A549 (cell line): ENCODE measurements at regions not wholly inside any gene's neighbourhood (a gene's known extent, or its start where the extent isn't known, plus 50 kb on each side); places are given as distances from the start of the nearest gene placed in this dataset.

Source experiments
- ATAC-seq, 2 experiments: fragments of 200-7000 bp in 1 of 2; fragments of >200 bp in 1 of 2; cut with Nextera tagmentation in 1 of 2; cut with Tn5 transposase in 1 of 2; 3 replicates each; pipeline versions ENCODE4 v1.8.0 to v1.9.1; 2018 to 2020; ENCODE audit warnings: mild to moderate bottlenecking in 1 of 2, moderate library complexity in 1 of 2
- CTCF ChIA-PET: fragments of 300-600 bp; sonication (Branson Sonifier 250); formaldehyde crosslinking; extraction: SDS; loops from one replicate; lab custom pipeline; 2021; ENCODE audit warnings: antibody characterized with exemption, inconsistent platforms; lab: Yijun Ruan, JAX
- POLR2A ChIA-PET: fragments of 350-600 bp; formaldehyde crosslinking; extraction: SDS; loops from one replicate; lab custom pipeline; 2021; ENCODE audit warnings: antibody characterized with exemption, inconsistent platforms; lab: Yijun Ruan, JAX
- DNase-seq, 2 experiments: peaks; one replicate each; pipeline versions ENCODE4 v3.0.0 to v3.0.0-alpha.2; 2011 to 2016; ENCODE audit warnings: low read depth in 1 of 2, low spot score in 1 of 2
- FAIRE-seq: peaks from 2 replicates; lab custom pipeline; 2011; peaks lifted over from hg19 to GRCh38; lab: Jason Lieb, UNC
- H3K27ac ChIP-seq, 2 experiments: fragments of >200 bp; sonication (Bioruptor Twin); formaldehyde crosslinking; 3 replicates each; pipeline ENCODE4 v1.5.1; 2016 to 2017
- H3K4me1 ChIP-seq: fragments of >200 bp; sonication (Bioruptor Twin); formaldehyde crosslinking; 3 replicates; pipeline ENCODE4 v1.6.1; 2016
- H3K4me2 ChIP-seq: fragments of >200 bp; sonication (Bioruptor Twin); formaldehyde crosslinking; 3 replicates; pipeline ENCODE4 v1.6.1; 2016
- H3K4me3 ChIP-seq: fragments of >200 bp; sonication (Bioruptor Twin); formaldehyde crosslinking; 3 replicates; pipeline ENCODE4 v1.5.1; 2016
- H3K9me3 ChIP-seq: fragments of >200 bp; sonication (Bioruptor Twin); formaldehyde crosslinking; 3 replicates; pipeline ENCODE4 v1.6.1; 2016
- CEBPB ChIP-seq, 2 experiments: fragments of >200 bp in 1 of 2; sonication (Bioruptor Twin) in 1 of 2; formaldehyde crosslinking in 1 of 2; IDR thresholded peaks; 2 replicates each; pipeline ENCODE4 v1.6.1; 2012 to 2016
- CHD2 ChIP-seq: fragments of 150-350 bp; IDR thresholded peaks from 2 replicates; pipeline ENCODE4 v1.6.1; 2014; ENCODE audit warnings: low read length; ENCODE audit not compliant: partially characterized antibody
- CHD4 ChIP-seq: fragments of 200-600 bp; sonication (generic); IDR thresholded peaks from 2 replicates; pipeline ENCODE4 v1.6.1; 2016; ENCODE audit warnings: antibody characterized with exemption, mild to moderate bottlenecking, borderline replicate concordance
- EHF ChIP-seq: fragments of 250-450 bp; sonication (Bioruptor Pico); IDR thresholded peaks from 2 replicates; pipeline ENCODE4 v1.5.0; 2020; ENCODE audit warnings: mild to moderate bottlenecking
- EP300 ChIP-seq, 2 experiments: fragments of >200 bp; sonication (Bioruptor Twin); formaldehyde crosslinking; IDR thresholded peaks; 2 replicates in 1 of 2; 3 replicates in 1 of 2; pipeline ENCODE4 v1.6.1; 2016 to 2017
- ESRRA ChIP-seq: fragments of 150-350 bp; IDR thresholded peaks from 2 replicates; pipeline ENCODE4 v1.6.1; 2014; ENCODE audit warnings: mild to moderate bottlenecking, low read length, borderline replicate concordance
- FOXS1 ChIP-seq: fragments of 250-450 bp; sonication (Bioruptor Pico); IDR thresholded peaks from 2 replicates; pipeline ENCODE4 v1.5.0; 2020; ENCODE audit warnings: mild to moderate bottlenecking, moderate library complexity
- HEYL ChIP-seq: fragments of 250-450 bp; sonication (Bioruptor Pico); IDR thresholded peaks from 2 replicates; pipeline ENCODE4 v1.8.0; 2021; ENCODE audit warnings: mild to moderate bottlenecking, moderate library complexity
- HOXA7 ChIP-seq: fragments of 250-450 bp; sonication (Bioruptor Pico); IDR thresholded peaks from 2 replicates; pipeline ENCODE4 v1.5.0; 2020; ENCODE audit warnings: mild to moderate bottlenecking, moderate library complexity
- JUNB ChIP-seq: fragments of >200 bp; sonication (Bioruptor Twin); formaldehyde crosslinking; IDR thresholded peaks from 2 replicates; pipeline ENCODE4 v1.6.1; 2016
- KDM1A ChIP-seq: fragments of 200-600 bp; sonication (generic); IDR thresholded peaks from 2 replicates; pipeline ENCODE4 v1.6.1; 2016; ENCODE audit warnings: low read depth, mild to moderate bottlenecking
- KDM5A ChIP-seq: fragments of 200-600 bp; sonication (generic); IDR thresholded peaks from 2 replicates; pipeline ENCODE4 v1.6.1; 2016; ENCODE audit warnings: antibody characterized with exemption, mild to moderate bottlenecking
- MAZ ChIP-seq: fragments of 150-350 bp; IDR thresholded peaks from 2 replicates; pipeline ENCODE4 v1.6.1; 2014; ENCODE audit warnings: antibody characterized with exemption, low read depth, low read length, borderline replicate concordance
- RAD21 ChIP-seq, 2 experiments: fragments of >200 bp in 1 of 2; sonication (Bioruptor Twin) in 1 of 2; formaldehyde crosslinking in 1 of 2; IDR thresholded peaks in 1 of 2; conservative IDR thresholded peaks in 1 of 2; 2 replicates in 1 of 2; 3 replicates in 1 of 2; pipeline ENCODE4 v1.6.1; 2012 to 2018; ENCODE audit warnings: inconsistent platforms in 1 of 2
- RARB ChIP-seq: fragments of 250-450 bp; sonication (Bioruptor Pico); IDR thresholded peaks from 2 replicates; pipeline ENCODE4 v1.8.0; 2021; ENCODE audit warnings: mild to moderate bottlenecking, moderate library complexity
- RFX5 ChIP-seq: fragments of 450-650 bp; IDR thresholded peaks from 2 replicates; pipeline ENCODE4 v1.7.1; 2014; ENCODE audit warnings: antibody characterized with exemption, mild to moderate bottlenecking, moderate library complexity
- RNF2 ChIP-seq: fragments of 200-600 bp; sonication (generic); IDR thresholded peaks from 2 replicates; pipeline ENCODE4 v1.6.1; 2016; ENCODE audit warnings: low read depth, mild to moderate bottlenecking, antibody characterized with exemption, moderate library complexity, borderline replicate concordance
- SMC3 ChIP-seq: fragments of >200 bp; sonication (Bioruptor Twin); formaldehyde crosslinking; IDR thresholded peaks from 3 replicates; pipeline ENCODE4 v1.6.1; 2018; ENCODE audit warnings: inconsistent platforms
- ZC3H11A ChIP-seq: fragments of 450-650 bp; IDR thresholded peaks from 2 replicates; pipeline ENCODE4 v1.6.1; 2014; ENCODE audit warnings: antibody characterized with exemption, mild to moderate bottlenecking
- WGBS: methylation state at CpG from one replicate; pipeline ENCODE4 v1.1.6; 2017; ENCODE audit errors: missing lambda C conversion rate; 5-methylcytosine and 5-hydroxymethylcytosine counted together
- TF ChIP-seq, protein P1 (sequence below): fragments of 250-450 bp; sonication (Bioruptor Pico); IDR thresholded peaks from 2 replicates; pipeline ENCODE4 v1.5.0; 2021; ENCODE audit warnings: mild to moderate bottlenecking, moderate library complexity, borderline replicate concordance
- TF ChIP-seq, protein P2 (sequence below): fragments of >200 bp; sonication (Bioruptor Twin); formaldehyde crosslinking; IDR thresholded peaks from 3 replicates; pipeline ENCODE4 v1.6.1; 2016

DNA sequence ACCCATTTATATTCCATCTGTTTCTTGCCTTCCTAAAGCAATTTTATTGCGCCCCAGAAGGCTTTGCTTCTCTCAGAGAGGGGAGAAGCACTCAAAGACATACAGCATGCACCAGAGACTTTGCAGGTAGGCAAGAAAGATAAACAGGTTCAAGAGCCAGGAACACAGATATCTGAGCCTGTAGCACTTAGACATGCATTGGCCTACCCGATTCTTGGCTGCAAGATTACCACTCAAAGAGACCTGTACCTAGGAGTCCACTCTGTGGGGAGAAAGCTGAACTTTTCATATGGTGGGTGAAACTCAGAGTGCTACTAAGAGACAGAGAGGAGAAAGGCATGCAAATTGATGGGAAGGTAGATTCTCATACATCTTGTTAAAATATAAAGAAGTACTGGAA, 609.4 kb upstream of the PKN2 start:
- DNase-seq: no peak
- Histone ChIP-seq H3K4me3 (no peak overlapping the region), H3K9me3 (no peaks in the 10 kb centered on the region), H3K4me1 (no peaks in the 10 kb centered on the region), H3K4me2 (no peak overlapping the region), H3K27ac (no peak overlapping the region)
- ChIA-PET CTCF (no interaction called here), POLR2A (no interaction called here)
- ATAC-seq: no peak
- no peak for TF ChIP-seq RARB (CRISPR knock-in tag)
- TF ChIP-seq MAZ: no peak
- TF ChIP-seq RFX5: no peak
- TF ChIP-seq CEBPB (IDR thresholded peaks at IDR 0.05): no peak
- no peak for TF ChIP-seq ZC3H11A
- no peak for TF ChIP-seq KDM1A
- no peak for TF ChIP-seq RNF2
- no peak for TF ChIP-seq SMC3
- TF ChIP-seq JUNB: no peak
- TF ChIP-seq HEYL (CRISPR knock-in tag): no peak
- TF ChIP-seq FOXS1 (CRISPR knock-in tag): no peak
- TF ChIP-seq ESRRA: no peak
- TF ChIP-seq HOXA7 (CRISPR knock-in tag): no peak
- no peak for TF ChIP-seq EP300 (IDR thresholded peaks at IDR 0.05)
- no peak for TF ChIP-seq KDM5A
- WGBS: 82% methylated on average over 2 of the region's 2 CpGs
- no peak for FAIRE-seq

DNA sequence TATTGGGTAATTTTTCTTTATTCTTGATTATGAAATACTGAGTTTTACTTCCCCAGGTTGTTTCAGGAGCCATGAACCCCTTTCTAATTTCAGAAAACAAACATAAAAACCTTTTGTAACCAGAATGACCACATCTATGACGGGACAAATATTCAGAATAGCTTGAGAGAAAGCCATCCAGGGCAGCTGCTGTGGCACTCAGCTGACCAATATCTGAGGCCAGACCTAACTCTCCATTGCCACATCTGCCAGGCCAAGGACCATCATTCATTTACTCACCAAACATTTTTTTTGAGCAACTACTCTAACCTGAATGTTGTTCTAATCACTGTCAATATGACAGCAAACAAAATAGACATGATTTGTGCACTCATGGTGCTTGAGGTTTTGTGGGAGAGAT, 608.3 kb upstream of the PKN2 start:
- 57% methylated on average over 1 of the region's 1 CpG for WGBS
- Histone ChIP-seq H3K4me2 (no peak overlapping the region), H3K27ac (no peak overlapping the region), H3K9me3 (no peaks in the 10 kb centered on the region), H3K4me1 (peaks cover 5% of the 10 kb centered on the region; the same call in 2 of the 3 replicates), H3K4me3 (no peak overlapping the region)
- TF ChIP-seq EHF: no peak
- no peak for TF ChIP-seq CHD2
- POLR2A ChIA-PET: no interaction called here
- CTCF ChIA-PET: no interaction called here
- DNase-seq (no peak), ATAC-seq (no peak), FAIRE-seq (no peak)

DNA sequence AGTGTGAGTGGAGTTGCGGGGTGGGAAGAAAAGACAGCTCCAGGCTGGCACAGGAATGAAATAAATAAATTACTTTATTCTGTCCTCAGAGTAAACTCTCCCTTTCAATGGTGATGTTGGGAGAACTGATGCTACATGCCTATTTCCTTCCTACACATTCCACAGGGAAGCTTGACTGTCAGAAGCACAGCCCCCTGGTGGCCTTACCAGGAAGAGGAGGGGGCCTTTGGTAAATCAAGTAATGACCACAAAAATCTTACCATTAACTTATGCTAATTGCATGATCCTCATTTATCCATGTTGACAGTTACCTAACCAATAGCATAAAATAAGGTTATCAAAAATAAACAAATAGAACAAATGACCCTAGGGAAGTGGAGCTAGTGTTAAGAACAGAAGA, 605.0 kb upstream of the PKN2 start:
- Histone ChIP-seq H3K4me1 (peaks cover 11% of the 10 kb centered on the region; the same call in 2 of the 3 replicates), H3K4me2 (no peak overlapping the region)
- CTCF ChIA-PET: interaction anchor here (0.7 kb wide), 1 partner anchor 762 kb away, joined by 3 read pairs; no protein-coding TSS in a partner anchor
- POLR2A ChIA-PET: no interaction called here
- ATAC-seq: no peak
- TF ChIP-seq RAD21 (conservative IDR thresholded peaks at IDR 0.05 in 1 of 2, IDR thresholded peaks at IDR 0.05 in 1 of 2) (0 out of 5 replicates have a peak, but pooled peaks of 1 of the 2 experiments have one; percentile 8), CHD4 (no peak)
- TF ChIP-seq, protein P1, sequence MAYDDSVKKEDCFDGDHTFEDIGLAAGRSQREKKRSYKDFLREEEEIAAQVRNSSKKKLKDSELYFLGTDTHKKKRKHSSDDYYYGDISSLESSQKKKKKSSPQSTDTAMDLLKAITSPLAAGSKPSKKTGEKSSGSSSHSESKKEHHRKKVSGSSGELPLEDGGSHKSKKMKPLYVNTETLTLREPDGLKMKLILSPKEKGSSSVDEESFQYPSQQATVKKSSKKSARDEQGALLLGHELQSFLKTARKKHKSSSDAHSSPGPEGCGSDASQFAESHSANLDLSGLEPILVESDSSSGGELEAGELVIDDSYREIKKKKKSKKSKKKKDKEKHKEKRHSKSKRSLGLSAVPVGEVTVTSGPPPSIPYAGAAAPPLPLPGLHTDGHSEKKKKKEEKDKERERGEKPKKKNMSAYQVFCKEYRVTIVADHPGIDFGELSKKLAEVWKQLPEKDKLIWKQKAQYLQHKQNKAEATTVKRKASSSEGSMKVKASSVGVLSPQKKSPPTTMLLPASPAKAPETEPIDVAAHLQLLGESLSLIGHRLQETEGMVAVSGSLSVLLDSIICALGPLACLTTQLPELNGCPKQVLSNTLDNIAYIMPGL (CRISPR knock-in tag): no peak
- TF ChIP-seq, protein P2, sequence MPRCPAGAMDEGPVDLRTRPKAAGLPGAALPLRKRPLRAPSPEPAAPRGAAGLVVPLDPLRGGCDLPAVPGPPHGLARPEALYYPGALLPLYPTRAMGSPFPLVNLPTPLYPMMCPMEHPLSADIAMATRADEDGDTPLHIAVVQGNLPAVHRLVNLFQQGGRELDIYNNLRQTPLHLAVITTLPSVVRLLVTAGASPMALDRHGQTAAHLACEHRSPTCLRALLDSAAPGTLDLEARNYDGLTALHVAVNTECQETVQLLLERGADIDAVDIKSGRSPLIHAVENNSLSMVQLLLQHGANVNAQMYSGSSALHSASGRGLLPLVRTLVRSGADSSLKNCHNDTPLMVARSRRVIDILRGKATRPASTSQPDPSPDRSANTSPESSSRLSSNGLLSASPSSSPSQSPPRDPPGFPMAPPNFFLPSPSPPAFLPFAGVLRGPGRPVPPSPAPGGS: no peak
- TF ChIP-seq, all 56 proteins: peak for 1
- Histone ChIP-seq H3K4me3 (no peak overlapping the region), H3K9me3 (no peaks in the 10 kb centered on the region), H3K27ac (no peak overlapping the region)
- WGBS: 68% methylated on average over 1 of the region's 1 CpG
- FAIRE-seq: no peak
- no peak for DNase-seq
